Smooth muscle cell (in vitro differentiated cells): ENCODE measurements at regions not wholly inside any gene's neighbourhood (a gene's known extent, or its start where the extent isn't known, plus 50 kb on each side); places are given as distances from the start of the nearest gene placed in this dataset.

Experiments used
- DNase-seq: peaks from one replicate; lab custom pipeline; 2025; ENCODE audit not compliant: unreplicated experiment; lab: John Stamatoyannopoulos, UW
- H2AFZ ChIP-seq: fragments of 200-600 bp; sonication (generic); 2 replicates; pipeline ENCODE4 v1.6.0; 2016; ENCODE audit warnings: antibody characterized with exemption, low read depth, mild to moderate bottlenecking
- H3F3A ChIP-seq: fragments of 200-600 bp; sonication (generic); 2 replicates; pipeline ENCODE4 v1.6.0; 2017; ENCODE audit warnings: antibody characterized with exemption, low read depth
- H3K27ac ChIP-seq: fragments of 200-600 bp; sonication (generic); 2 replicates; pipeline ENCODE4 v1.5.1; 2016; ENCODE audit warnings: low read depth, mild to moderate bottlenecking
- H3K27me3 ChIP-seq: fragments of 200-600 bp; sonication (generic); 2 replicates; pipeline ENCODE4 v1.6.1; 2016; ENCODE audit warnings: low read depth, mild to moderate bottlenecking
- H3K36me3 ChIP-seq: fragments of 200-600 bp; sonication (generic); 2 replicates; pipeline ENCODE4 v1.5.1; 2016; ENCODE audit warnings: low read depth
- H3K4me1 ChIP-seq: fragments of 200-600 bp; sonication (generic); 2 replicates; pipeline ENCODE4 v1.5.1; 2016; ENCODE audit warnings: low read depth
- H3K4me2 ChIP-seq: fragments of 200-600 bp; sonication (generic); 2 replicates; pipeline ENCODE4 v1.6.0; 2016; ENCODE audit warnings: mild to moderate bottlenecking
- H3K4me3 ChIP-seq: fragments of 200-600 bp; sonication (generic); 2 replicates; pipeline ENCODE4 v1.5.1; 2016; ENCODE audit warnings: mild to moderate bottlenecking
- H3K79me2 ChIP-seq: fragments of 200-600 bp; sonication (generic); 2 replicates; pipeline ENCODE4 v1.6.0; 2016; ENCODE audit warnings: low read depth, mild to moderate bottlenecking
- H3K9ac ChIP-seq: fragments of 200-600 bp; sonication (generic); 2 replicates; pipeline ENCODE4 v1.6.0; 2016; ENCODE audit warnings: low read depth
- H3K9me3 ChIP-seq: fragments of 200-600 bp; sonication (generic); replicated peaks from 2 replicates; pipeline ENCODE4 v1.5.1; 2016; ENCODE audit warnings: low read depth
- H4K20me1 ChIP-seq: fragments of 200-600 bp; sonication (generic); 2 replicates; pipeline ENCODE4 v1.6.0; 2016; ENCODE audit warnings: low read depth
- CTCF ChIP-seq: fragments of 200-600 bp; sonication (generic); IDR thresholded peaks from 2 replicates; pipeline ENCODE4 v1.5.1; 2017; ENCODE audit warnings: borderline replicate concordance, mild to moderate bottlenecking, antibody characterized with exemption; ENCODE audit not compliant: insufficient read depth, poor library complexity, severe bottlenecking
- WGBS: methylation state at CpG from one replicate; pipeline ENCODE4 v1.1.7; 2016; ENCODE audit warnings: low lambda C conversion rate; 5-methylcytosine and 5-hydroxymethylcytosine counted together

GRCh38 chr13:103451656-103452055 lies 385.4 kb upstream of the SLC10A2 start:
- Histone ChIP-seq H3K79me2 (no peaks in the 10 kb centered on the region), H3K9ac (no peak overlapping the region), H3K4me3 (no peak overlapping the region), H3K4me2 (no peak overlapping the region), H4K20me1 (no peaks in the 10 kb centered on the region), H3K9me3 (no peaks in the 10 kb centered on the region), H3K27ac (no peak overlapping the region), H2AFZ (no peak overlapping the region), H3K36me3 (no peaks in the 10 kb centered on the region), H3K4me1 (no peaks in the 10 kb centered on the region), H3F3A (no peaks in the 10 kb centered on the region), H3K27me3 (no peaks in the 10 kb centered on the region)
- WGBS, result 95% methylated on average over 2 of the region's 2 CpGs
- TF ChIP-seq CTCF, result no peak
- DNase-seq, result no peak

- DNase-seq, result no peak
- Histone ChIP-seq H3K27ac (no peak overlapping the region), H2AFZ (no peak overlapping the region), H3K4me2 (no peak overlapping the region), H3K4me1 (no peaks in the 10 kb centered on the region), H3K9ac (no peak overlapping the region), H3K79me2 (no peaks in the 10 kb centered on the region), H3F3A (no peaks in the 10 kb centered on the region), H3K36me3 (no peaks in the 10 kb centered on the region), H3K4me3 (no peak overlapping the region), H3K27me3 (no peaks in the 10 kb centered on the region), H3K9me3 (no peaks in the 10 kb centered on the region), H4K20me1 (no peaks in the 10 kb centered on the region)
- WGBS, result 75% methylated on average over 4 of the region's 4 CpGs
- no peak for TF ChIP-seq CTCF
Measured at GRCh38 chr13:103443604-103444003, 377.4 kb upstream of the SLC10A2 start.

- no peak for DNase-seq
- peaks cover 6% of the 10 kb centered on the region for H3K4me1 ChIP-seq
- no peaks in the 10 kb centered on the region for H3K9me3 ChIP-seq
- H3K4me3 ChIP-seq, result no peak overlapping the region
- no peak overlapping the region for H2AFZ ChIP-seq
- no peaks in the 10 kb centered on the region for H3F3A ChIP-seq
- H4K20me1 ChIP-seq, result no peaks in the 10 kb centered on the region
- no peak for TF ChIP-seq CTCF
- no peak overlapping the region for H3K27ac ChIP-seq
- H3K27me3 ChIP-seq, result no peaks in the 10 kb centered on the region
- H3K9ac ChIP-seq, result no peak overlapping the region
- WGBS, result 89% methylated on average over 1 of the region's 1 CpG
- H3K4me2 ChIP-seq, result no peak overlapping the region
- H3K79me2 ChIP-seq, result no peaks in the 10 kb centered on the region
- H3K36me3 ChIP-seq, result no peaks in the 10 kb centered on the region
Measured at GRCh38 chr13:103437651-103438050, 371.4 kb upstream of the SLC10A2 start.

- Histone ChIP-seq H3K36me3 (no peaks in the 10 kb centered on the region), H3F3A (no peaks in the 10 kb centered on the region), H4K20me1 (no peaks in the 10 kb centered on the region), H3K79me2 (no peaks in the 10 kb centered on the region), H3K4me1 (peaks cover 6% of the 10 kb centered on the region), H3K4me3 (no peak overlapping the region), H3K9ac (no peak overlapping the region), H3K27ac (no peak overlapping the region), H3K4me2 (no peak overlapping the region), H3K27me3 (no peaks in the 10 kb centered on the region), H3K9me3 (no peaks in the 10 kb centered on the region), H2AFZ (no peak overlapping the region)
- 73% methylated on average over 10 of the region's 10 CpGs for WGBS
- no peak for DNase-seq
- TF ChIP-seq CTCF, result no peak
Measured at GRCh38 chr13:103436057-103436654, 369.9 kb upstream of the SLC10A2 start.
